HG03432 (cell line): ENCODE measurements at regions not wholly inside any gene's neighbourhood (a gene's known extent, or its start where the extent isn't known, plus 50 kb on each side); places are given as distances from the start of the nearest gene placed in this dataset.
"Not testable (repeated sequence)": the region's sequence is repeated elsewhere in the genome, so short reads cannot be mapped to it uniquely, and the experiment has no call there.

Experiments used
- ATAC-seq: cut with Tn5 transposase; IDR thresholded peaks from one replicate; pipeline ENCODE4 v1.9.1; 2021; ENCODE audit warnings: mild to moderate bottlenecking, moderate library complexity; ENCODE audit not compliant: unreplicated experiment

GRCh38 chr14:86943391-86944365 lies 1049.3 kb downstream of the GALC start:
- ATAC-seq = no peak

- ATAC-seq = no peak
Observed at GRCh38 chr14:86942936-86943335, 1050.0 kb downstream of the GALC start.

- no peak for ATAC-seq
Observed at GRCh38 chr14:86940106-86940505, 1052.9 kb downstream of the GALC start.

- no peak for ATAC-seq
Observed at GRCh38 chr14:86938320-86938719, 1054.7 kb downstream of the GALC start.

- no peak for ATAC-seq
Observed at GRCh38 chr14:86936556-86936955, 1056.4 kb downstream of the GALC start.

- ATAC-seq = no peak
Observed at GRCh38 chr14:86935241-86935885, 1057.6 kb downstream of the GALC start.

GRCh38 chr14:86933958-86934595 lies 1058.9 kb downstream of the GALC start:
- ATAC-seq = no peak

- no peak for ATAC-seq
Observed at GRCh38 chr14:86933460-86933859, 1059.5 kb downstream of the GALC start.

- no peak for ATAC-seq
Observed at GRCh38 chr14:86915406-86915805, 1077.6 kb downstream of the GALC start.

GRCh38 chr14:86912709-86913108 lies 1080.3 kb downstream of the GALC start:
- no peak for ATAC-seq

- ATAC-seq = no peak
Observed at GRCh38 chr14:86911486-86911885, 1081.5 kb downstream of the GALC start.

GRCh38 chr14:86905386-86905926 lies 1087.5 kb downstream of the GALC start:
- not testable (repeated sequence) for ATAC-seq

GRCh38 chr14:86902176-86902950 lies 1090.6 kb downstream of the GALC start:
- no peak for ATAC-seq

- ATAC-seq = no peak
Observed at GRCh38 chr14:86897704-86898513, 1095.1 kb downstream of the GALC start.

- no peak for ATAC-seq
Observed at GRCh38 chr14:86897224-86897623, 1095.8 kb downstream of the GALC start.

GRCh38 chr14:86896701-86897100 lies 1096.3 kb downstream of the GALC start:
- ATAC-seq = no peak

GRCh38 chr14:86892152-86892956 lies 1100.6 kb downstream of the GALC start:
- no peak for ATAC-seq

GRCh38 chr14:86885280-86885679 lies 1107.7 kb downstream of the GALC start:
- no peak for ATAC-seq

- ATAC-seq = no peak
Observed at GRCh38 chr14:86884498-86884897, 1108.5 kb downstream of the GALC start.
